PC-9 (cell line): ENCODE measurements at regions not wholly inside any gene's neighbourhood (a gene's known extent, or its start where the extent isn't known, plus 50 kb on each side); places are given as distances from the start of the nearest gene placed in this dataset.

Experiments
- EZH2 ChIP-seq: fragments of 200-600 bp; sonication (generic); IDR thresholded peaks from 2 replicates; pipeline ENCODE4 v1.8.0; 2017; ENCODE audit warnings: antibody characterized with exemption, low read depth
- TF ChIP-seq, protein P1 (sequence below): fragments of 200-600 bp; sonication (generic); conservative IDR thresholded peaks from 2 replicates; pipeline ENCODE4 v1.6.1; 2017; ENCODE audit warnings: mixed run types, antibody characterized with exemption, mild to moderate bottlenecking, moderate library complexity

DNA sequence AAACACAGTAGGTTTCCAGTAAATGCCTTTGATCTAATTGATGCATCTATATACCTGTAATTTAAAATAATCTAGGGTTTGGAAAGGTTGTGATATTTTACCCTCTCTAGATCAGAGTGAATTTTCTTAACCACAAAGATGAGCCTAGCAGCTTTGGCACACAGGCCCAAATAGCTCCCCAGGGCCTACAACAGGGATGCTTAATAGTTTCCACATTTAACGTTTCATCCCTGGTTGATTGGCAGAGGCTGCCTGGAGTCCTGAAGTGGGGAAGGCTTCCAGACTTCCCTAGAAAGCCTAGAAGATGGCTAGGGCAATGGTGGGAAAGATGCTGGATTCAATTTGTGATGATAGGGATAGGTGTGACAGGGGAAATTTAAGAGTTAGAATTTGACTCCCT lies 206.6 kb downstream of the NSG2 start:
- no peak for TF ChIP-seq EZH2
- TF ChIP-seq, protein P1, sequence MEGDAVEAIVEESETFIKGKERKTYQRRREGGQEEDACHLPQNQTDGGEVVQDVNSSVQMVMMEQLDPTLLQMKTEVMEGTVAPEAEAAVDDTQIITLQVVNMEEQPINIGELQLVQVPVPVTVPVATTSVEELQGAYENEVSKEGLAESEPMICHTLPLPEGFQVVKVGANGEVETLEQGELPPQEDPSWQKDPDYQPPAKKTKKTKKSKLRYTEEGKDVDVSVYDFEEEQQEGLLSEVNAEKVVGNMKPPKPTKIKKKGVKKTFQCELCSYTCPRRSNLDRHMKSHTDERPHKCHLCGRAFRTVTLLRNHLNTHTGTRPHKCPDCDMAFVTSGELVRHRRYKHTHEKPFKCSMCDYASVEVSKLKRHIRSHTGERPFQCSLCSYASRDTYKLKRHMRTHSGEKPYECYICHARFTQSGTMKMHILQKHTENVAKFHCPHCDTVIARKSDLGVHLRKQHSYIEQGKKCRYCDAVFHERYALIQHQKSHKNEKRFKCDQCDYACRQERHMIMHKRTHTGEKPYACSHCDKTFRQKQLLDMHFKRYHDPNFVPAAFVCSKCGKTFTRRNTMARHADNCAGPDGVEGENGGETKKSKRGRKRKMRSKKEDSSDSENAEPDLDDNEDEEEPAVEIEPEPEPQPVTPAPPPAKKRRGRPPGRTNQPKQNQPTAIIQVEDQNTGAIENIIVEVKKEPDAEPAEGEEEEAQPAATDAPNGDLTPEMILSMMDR: no peak
